Tibial artery (tissue), 4 donors: ENCODE measurements at regions not wholly inside any gene's neighbourhood (a gene's known extent, or its start where the extent isn't known, plus 50 kb on each side); places are given as distances from the start of the nearest gene placed in this dataset.

Source experiments
- DNase-seq, 2 donors: peaks; one replicate each; pipeline ENCODE4 v3.0.0-alpha.2; 2019
- H3K27ac ChIP-seq, 2 donors: fragments of 200-600 bp; sonication (generic) in 1 of 2; 1 replicate in 1 of 2; 2 replicates in 1 of 2; pipeline ENCODE4 v1.5.1; 2018 to 2019; ENCODE audit warnings: mild to moderate bottlenecking in 1 of 2
- H3K27me3 ChIP-seq, 2 donors: fragments of 200-600 bp; sonication (generic) in 1 of 2; one replicate each; pipeline versions ENCODE4 v1.5.1 to v1.6.0; 2016 to 2019
- H3K36me3 ChIP-seq, 3 donors: fragments of 200-600 bp; sonication (generic) in 2 of 3; one replicate each; pipeline ENCODE4 v1.5.1; 2016 to 2019; ENCODE audit warnings: mild to moderate bottlenecking in 2 of 3
- H3K4me1 ChIP-seq, 4 donors: fragments of 200-600 bp; sonication (generic) in 2 of 4; 1 replicate in 3 of 4; 2 replicates in 1 of 4; pipeline ENCODE4 v1.5.1; 2016 to 2019
- H3K4me3 ChIP-seq, 2 donors: fragments of 200-600 bp; sonication (generic) in 1 of 2; 1 replicate in 1 of 2; 2 replicates in 1 of 2; pipeline ENCODE4 v1.5.1; 2018 to 2019; ENCODE audit warnings: mild to moderate bottlenecking in 2 of 2
- H3K9me3 ChIP-seq, 3 donors: fragments of 200-600 bp; sonication (generic) in 1 of 3; one replicate each; pipeline ENCODE4 v1.5.1; 2016 to 2019
- intact Hi-C: fragments of 100-400 bp; cut with DNase I; formaldehyde crosslinking; loops from one replicate; pipeline ENCODE4 v1.15.0; 2023; ENCODE audit warnings: low total_unique reads
- TF ChIP-seq, protein P1 (sequence below), 2 experiments: fragments of 200-600 bp in 1 of 2; fragments of 450-650 bp in 1 of 2; IDR thresholded peaks; one replicate each; pipeline ENCODE4 v1.5.1; 2017 to 2019; ENCODE audit warnings: antibody characterized with exemption in 2 of 2, mild to moderate bottlenecking in 1 of 2, moderate library complexity in 1 of 2

DNA sequence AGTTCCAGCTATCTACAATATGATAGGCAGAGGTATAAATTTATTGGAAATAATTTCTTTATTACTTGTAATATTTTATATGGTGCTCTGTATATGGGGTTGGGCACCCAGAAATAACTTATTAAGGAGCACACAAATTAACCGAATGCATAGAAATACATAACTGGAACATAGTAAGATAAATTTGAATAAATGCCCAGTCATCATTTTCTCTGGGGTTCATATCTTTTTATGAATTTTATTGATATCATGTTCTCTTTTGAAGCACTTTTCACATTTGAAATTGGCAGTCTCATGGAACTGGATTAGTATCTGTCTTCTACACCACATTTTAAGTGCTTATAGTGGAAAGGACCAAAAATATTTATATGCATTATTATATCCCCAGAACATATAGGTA is 122.0 kb downstream of the PCDH7 start:
- Histone ChIP-seq H3K4me1 (peaks cover 0 to 59% (median 0%) of the 10 kb centered on the region in 4 donors), H3K9me3 (no peaks in the 10 kb centered on the region), H3K27ac (no peak overlapping the region), H3K27me3 (no peaks in the 10 kb centered on the region), H3K36me3 (no peaks in the 10 kb centered on the region), H3K4me3 (no peak overlapping the region)
- TF ChIP-seq, protein P1, sequence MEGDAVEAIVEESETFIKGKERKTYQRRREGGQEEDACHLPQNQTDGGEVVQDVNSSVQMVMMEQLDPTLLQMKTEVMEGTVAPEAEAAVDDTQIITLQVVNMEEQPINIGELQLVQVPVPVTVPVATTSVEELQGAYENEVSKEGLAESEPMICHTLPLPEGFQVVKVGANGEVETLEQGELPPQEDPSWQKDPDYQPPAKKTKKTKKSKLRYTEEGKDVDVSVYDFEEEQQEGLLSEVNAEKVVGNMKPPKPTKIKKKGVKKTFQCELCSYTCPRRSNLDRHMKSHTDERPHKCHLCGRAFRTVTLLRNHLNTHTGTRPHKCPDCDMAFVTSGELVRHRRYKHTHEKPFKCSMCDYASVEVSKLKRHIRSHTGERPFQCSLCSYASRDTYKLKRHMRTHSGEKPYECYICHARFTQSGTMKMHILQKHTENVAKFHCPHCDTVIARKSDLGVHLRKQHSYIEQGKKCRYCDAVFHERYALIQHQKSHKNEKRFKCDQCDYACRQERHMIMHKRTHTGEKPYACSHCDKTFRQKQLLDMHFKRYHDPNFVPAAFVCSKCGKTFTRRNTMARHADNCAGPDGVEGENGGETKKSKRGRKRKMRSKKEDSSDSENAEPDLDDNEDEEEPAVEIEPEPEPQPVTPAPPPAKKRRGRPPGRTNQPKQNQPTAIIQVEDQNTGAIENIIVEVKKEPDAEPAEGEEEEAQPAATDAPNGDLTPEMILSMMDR (IDR thresholded peaks at IDR 0.05): no peak
- intact Hi-C loops: no loop called here
- DNase-seq: no peak

DNA sequence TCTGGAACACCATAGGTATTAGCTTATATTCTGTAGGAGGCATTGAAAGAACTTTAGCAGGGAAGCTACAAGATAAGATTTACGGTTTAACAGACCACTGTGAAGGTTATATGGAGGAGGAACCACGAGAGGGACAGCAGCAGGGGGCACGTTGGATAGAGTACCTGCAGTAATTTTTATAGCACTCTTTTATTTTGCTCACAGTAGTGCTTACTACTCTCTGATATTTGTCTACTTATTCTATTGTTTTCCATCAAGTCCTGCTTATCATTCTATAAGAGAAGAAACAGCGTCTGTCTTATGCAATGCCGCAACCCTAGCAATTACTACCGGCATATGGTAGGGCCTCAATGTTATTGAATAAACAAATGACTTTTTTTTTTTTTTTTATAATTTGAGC is 122.5 kb downstream of the PCDH7 start:
- intact Hi-C loops: no loop called here
- peaks cover 0 to 56% (median 0%) of the 10 kb centered on the region in 4 donors for H3K4me1 ChIP-seq

DNA sequence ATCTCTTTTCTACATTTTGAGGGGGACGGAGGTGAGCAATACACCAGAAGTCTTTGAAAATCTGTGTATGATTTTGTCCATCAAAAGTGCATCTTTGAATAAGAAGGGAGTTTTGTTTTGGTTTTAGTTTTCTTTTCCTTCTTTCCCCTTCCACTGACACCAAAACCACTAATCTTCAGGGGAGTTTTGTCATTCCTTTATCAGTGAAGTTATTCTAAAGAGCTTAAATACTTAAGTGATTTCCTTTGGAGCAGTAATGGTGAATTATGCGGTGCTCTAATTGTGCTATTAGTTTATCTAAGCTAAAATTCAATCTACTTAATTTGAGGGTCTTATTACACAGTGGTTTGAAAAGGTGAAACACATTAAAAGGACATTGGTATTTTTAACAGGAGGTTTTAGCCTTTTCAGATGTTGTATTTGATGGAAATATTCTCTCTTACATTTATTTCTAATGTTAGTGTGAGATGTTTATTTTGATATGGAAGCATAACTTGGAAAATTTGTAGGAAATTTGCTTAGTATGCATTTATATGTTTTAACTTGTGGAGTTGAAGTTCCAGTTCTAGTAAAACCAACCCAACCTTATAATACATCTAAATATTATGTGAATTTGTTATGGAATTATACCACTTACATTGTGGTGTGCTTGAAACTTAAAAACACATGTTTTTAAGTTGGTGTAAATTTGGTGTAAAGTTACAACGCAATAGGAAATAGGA is 124.9 kb downstream of the PCDH7 start:
- intact Hi-C loops: no loop called here
- H3K27ac ChIP-seq: no peak overlapping the region
- H3K9me3 ChIP-seq: no peaks in the 10 kb centered on the region
- TF ChIP-seq, protein P1 (IDR thresholded peaks at IDR 0.05): no peak
- DNase-seq: no peak
- no peaks in the 10 kb centered on the region for H3K27me3 ChIP-seq
- H3K4me3 ChIP-seq: no peak overlapping the region
- H3K36me3 ChIP-seq: no peaks in the 10 kb centered on the region
- peaks cover 0 to 54% (median 6%) of the 10 kb centered on the region in 4 donors for H3K4me1 ChIP-seq

More for the DNA sequence above, 122.5 kb downstream of the PCDH7 start:
- no peak overlapping the region for H3K27ac ChIP-seq
- no peak overlapping the region for H3K4me3 ChIP-seq
- TF ChIP-seq, protein P1 (IDR thresholded peaks at IDR 0.05): no peak
- no peaks in the 10 kb centered on the region for H3K36me3 ChIP-seq
- no peaks in the 10 kb centered on the region for H3K27me3 ChIP-seq
- no peak for DNase-seq
- no peaks in the 10 kb centered on the region for H3K9me3 ChIP-seq

DNA sequence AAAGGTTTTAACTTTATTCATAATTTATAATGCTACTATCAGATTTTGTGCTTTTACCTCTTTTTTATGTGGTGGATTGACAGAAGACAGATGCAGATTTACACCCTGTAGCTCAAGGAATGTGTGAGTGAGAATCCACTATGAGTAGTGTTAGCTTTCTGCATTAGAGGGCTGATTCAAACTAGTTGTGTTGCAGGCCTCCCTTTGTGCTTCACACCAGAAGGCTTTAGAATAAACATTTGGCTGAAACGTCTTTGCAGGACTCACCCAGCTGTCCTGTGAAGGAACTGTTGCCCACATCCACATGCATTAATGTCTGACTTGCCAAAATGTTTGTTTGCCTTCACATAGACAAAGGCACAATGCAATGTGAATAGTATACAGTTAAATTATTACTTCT is 127.0 kb downstream of the PCDH7 start:
- DNase-seq: no peak
- Histone ChIP-seq H3K27me3 (no peaks in the 10 kb centered on the region), H3K4me1 (peaks cover 0 to 33% (median 6%) of the 10 kb centered on the region in 4 donors), H3K4me3 (no peak overlapping the region), H3K36me3 (no peaks in the 10 kb centered on the region), H3K27ac (no peak overlapping the region), H3K9me3 (no peaks in the 10 kb centered on the region)
- intact Hi-C loops: no loop called here
- TF ChIP-seq, protein P1 (IDR thresholded peaks at IDR 0.05): no peak

DNA sequence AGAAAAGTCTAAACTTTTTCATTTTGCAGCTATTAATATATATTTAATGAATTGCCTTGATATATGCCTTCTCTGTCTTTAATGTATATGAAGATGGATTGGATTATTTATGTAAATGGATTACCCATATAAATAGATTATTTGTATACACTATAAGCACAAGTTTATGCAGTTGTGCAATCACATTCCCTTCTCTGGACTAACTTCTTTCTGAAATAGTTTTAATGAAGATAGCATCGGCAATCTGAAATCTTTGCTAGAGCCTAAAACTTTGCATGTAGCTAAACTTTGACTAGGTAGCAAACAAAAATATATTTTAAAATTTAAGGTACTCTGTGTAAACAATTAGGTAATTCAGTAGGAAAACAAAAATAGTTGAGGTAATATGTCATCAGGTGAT is 127.8 kb downstream of the PCDH7 start:
- H3K27ac ChIP-seq: no peak overlapping the region
- no peak overlapping the region for H3K4me3 ChIP-seq
- no peaks in the 10 kb centered on the region for H3K27me3 ChIP-seq
- H3K4me1 ChIP-seq: peaks cover 0 to 33% (median 6%) of the 10 kb centered on the region in 4 donors
- intact Hi-C loops: no loop called here
- H3K36me3 ChIP-seq: no peaks in the 10 kb centered on the region
- no peak for DNase-seq
- no peaks in the 10 kb centered on the region for H3K9me3 ChIP-seq
- TF ChIP-seq, protein P1 (IDR thresholded peaks at IDR 0.05): no peak
